Thyroid gland (tissue), 4 donors: ENCODE measurements at regions not wholly inside any gene's neighbourhood (a gene's known extent, or its start where the extent isn't known, plus 50 kb on each side); places are given as distances from the start of the nearest gene placed in this dataset.

ENCODE experiments used
- DNase-seq, 2 donors: peaks; one replicate each; pipeline ENCODE4 v3.0.0-alpha.2; 2019
- H3K27ac ChIP-seq, 3 donors: fragments of 200-600 bp; sonication (generic); 1 replicate in 2 of 3; 2 replicates in 1 of 3; pipeline ENCODE4 v1.5.1; 2016 to 2019; ENCODE audit warnings: mild to moderate bottlenecking in 1 of 3, moderate library complexity in 1 of 3
- H3K27me3 ChIP-seq: fragments of 200-600 bp; sonication (generic); one replicate; pipeline ENCODE4 v1.5.1; 2019
- H3K36me3 ChIP-seq, 2 donors: fragments of 200-600 bp; sonication (generic); one replicate each; pipeline ENCODE4 v1.5.1; 2016 to 2019
- H3K4me1 ChIP-seq, 2 donors: fragments of 200-600 bp; sonication (generic); one replicate each; pipeline ENCODE4 v1.5.1; 2017 to 2019
- H3K4me3 ChIP-seq, 3 donors: fragments of 200-600 bp; sonication (generic); replicated peaks in 1 of 3; 1 replicate in 2 of 3; 2 replicates in 1 of 3; pipeline ENCODE4 v1.5.1; 2016; ENCODE audit warnings: mild to moderate bottlenecking in 1 of 3
- H3K9me3 ChIP-seq: fragments of 200-600 bp; sonication (generic); one replicate; pipeline ENCODE4 v1.5.1; 2017
- POLR2A ChIP-seq, 2 donors: fragments of 450-650 bp; IDR thresholded peaks; one replicate each; pipeline ENCODE4 v1.6.1; 2017; ENCODE audit warnings: antibody characterized with exemption in 2 of 2, mild to moderate bottlenecking in 2 of 2, moderate library complexity in 1 of 2
- WGBS, 2 donors: methylation state at CpG; one replicate each; pipeline ENCODE4 v1.1.5; 2017; 5-methylcytosine and 5-hydroxymethylcytosine counted together
- intact Hi-C: fragments of 100-400 bp; cut with DNase I; formaldehyde crosslinking; loops from one replicate; pipeline ENCODE4 v1.15.1; 2023
- TF ChIP-seq, protein P1 (sequence below), 6 experiments: fragments of 200-600 bp in 3 of 6; fragments of 450-650 bp in 3 of 6; sonication (generic) in 3 of 6; IDR thresholded peaks; one replicate each; pipeline ENCODE4 v1.5.1; 2016 to 2019; ENCODE audit warnings: antibody characterized with exemption in 6 of 6, mild to moderate bottlenecking in 2 of 6, inconsistent platforms in 1 of 6, moderate library complexity in 1 of 6

GRCh38 chr14:34179727-34180126 is 228.9 kb upstream of the EGLN3 start:
- no peak for DNase-seq
- TF ChIP-seq, protein P1, sequence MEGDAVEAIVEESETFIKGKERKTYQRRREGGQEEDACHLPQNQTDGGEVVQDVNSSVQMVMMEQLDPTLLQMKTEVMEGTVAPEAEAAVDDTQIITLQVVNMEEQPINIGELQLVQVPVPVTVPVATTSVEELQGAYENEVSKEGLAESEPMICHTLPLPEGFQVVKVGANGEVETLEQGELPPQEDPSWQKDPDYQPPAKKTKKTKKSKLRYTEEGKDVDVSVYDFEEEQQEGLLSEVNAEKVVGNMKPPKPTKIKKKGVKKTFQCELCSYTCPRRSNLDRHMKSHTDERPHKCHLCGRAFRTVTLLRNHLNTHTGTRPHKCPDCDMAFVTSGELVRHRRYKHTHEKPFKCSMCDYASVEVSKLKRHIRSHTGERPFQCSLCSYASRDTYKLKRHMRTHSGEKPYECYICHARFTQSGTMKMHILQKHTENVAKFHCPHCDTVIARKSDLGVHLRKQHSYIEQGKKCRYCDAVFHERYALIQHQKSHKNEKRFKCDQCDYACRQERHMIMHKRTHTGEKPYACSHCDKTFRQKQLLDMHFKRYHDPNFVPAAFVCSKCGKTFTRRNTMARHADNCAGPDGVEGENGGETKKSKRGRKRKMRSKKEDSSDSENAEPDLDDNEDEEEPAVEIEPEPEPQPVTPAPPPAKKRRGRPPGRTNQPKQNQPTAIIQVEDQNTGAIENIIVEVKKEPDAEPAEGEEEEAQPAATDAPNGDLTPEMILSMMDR (IDR thresholded peaks at IDR 0.05), result no peak
- no peak for TF ChIP-seq POLR2A (IDR thresholded peaks at IDR 0.05)
- Histone ChIP-seq H3K27me3 (no peaks in the 10 kb centered on the region), H3K4me3 (no peak overlapping the region), H3K27ac (no peak overlapping the region), H3K9me3 (no peaks in the 10 kb centered on the region), H3K4me1 (no peaks in the 10 kb centered on the region), H3K36me3 (no peaks in the 10 kb centered on the region)
- WGBS, 2 donors, result 88 to 89% methylated on average over 1 of the region's 1 CpG
- intact Hi-C loops, result no loop called here

DNA sequence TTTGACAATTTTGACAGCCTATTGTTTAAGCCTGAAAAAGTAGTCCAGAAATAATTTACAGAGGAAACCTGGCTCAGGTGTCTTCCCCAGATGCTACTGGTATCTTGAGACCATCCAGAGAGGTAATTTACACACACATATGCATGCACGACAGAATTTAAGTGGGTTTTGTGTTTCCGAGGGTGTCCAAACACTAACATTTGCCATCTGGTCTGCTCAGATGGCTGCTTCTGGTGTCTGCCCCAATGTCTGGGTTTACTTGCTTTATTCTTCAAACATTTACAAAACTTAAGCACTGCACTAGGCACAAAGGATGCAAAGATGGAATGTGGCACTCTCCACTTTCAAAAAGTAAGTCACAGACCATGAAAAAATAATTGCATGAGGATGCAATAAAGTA is 226.6 kb upstream of the EGLN3 start:
- Histone ChIP-seq H3K4me1 (peaks cover 0 to 5% of the 10 kb centered on the region in 2 donors), H3K27ac (no peak overlapping the region), H3K27me3 (no peaks in the 10 kb centered on the region), H3K9me3 (no peaks in the 10 kb centered on the region), H3K36me3 (no peaks in the 10 kb centered on the region), H3K4me3 (no peak overlapping the region)
- DNase-seq, result no peak
- intact Hi-C loops, result no loop called here
- TF ChIP-seq, protein P1 (IDR thresholded peaks at IDR 0.05), result no peak
- TF ChIP-seq POLR2A (IDR thresholded peaks at IDR 0.05), result no peak
- 71 to 73% methylated on average over 2 of the region's 2 CpGs for WGBS, 2 donors

DNA sequence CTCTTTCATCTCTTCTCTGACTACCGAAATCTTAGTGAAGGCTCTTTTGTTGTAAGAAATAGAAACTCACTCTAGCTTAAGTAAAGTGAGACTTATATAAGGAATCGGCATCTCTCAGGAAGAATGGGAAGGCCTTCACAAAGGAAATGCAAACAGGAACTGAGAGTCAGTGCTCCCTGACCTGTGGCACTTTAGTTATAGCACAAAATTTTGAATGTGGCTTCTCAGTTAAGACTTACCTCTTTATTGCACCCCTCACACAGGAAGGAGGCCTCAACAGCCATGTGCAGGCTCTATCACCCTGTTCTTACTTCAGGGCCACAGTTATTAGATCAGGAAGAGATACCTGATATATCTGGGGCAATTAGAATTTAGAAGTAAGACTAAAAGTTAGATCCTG is 224.7 kb upstream of the EGLN3 start:
- WGBS, 2 donors, result 72 to 89% methylated on average over 2 of the region's 2 CpGs
- Histone ChIP-seq H3K9me3 (no peaks in the 10 kb centered on the region), H3K36me3 (no peaks in the 10 kb centered on the region), H3K4me1 (peaks cover 0 to 5% of the 10 kb centered on the region in 2 donors), H3K4me3 (no peak overlapping the region), H3K27me3 (no peaks in the 10 kb centered on the region), H3K27ac (no peak overlapping the region)
- DNase-seq, result no peak
- TF ChIP-seq, protein P1 (IDR thresholded peaks at IDR 0.05), result no peak
- no peak for TF ChIP-seq POLR2A (IDR thresholded peaks at IDR 0.05)
- intact Hi-C loops, result no loop called here

DNA sequence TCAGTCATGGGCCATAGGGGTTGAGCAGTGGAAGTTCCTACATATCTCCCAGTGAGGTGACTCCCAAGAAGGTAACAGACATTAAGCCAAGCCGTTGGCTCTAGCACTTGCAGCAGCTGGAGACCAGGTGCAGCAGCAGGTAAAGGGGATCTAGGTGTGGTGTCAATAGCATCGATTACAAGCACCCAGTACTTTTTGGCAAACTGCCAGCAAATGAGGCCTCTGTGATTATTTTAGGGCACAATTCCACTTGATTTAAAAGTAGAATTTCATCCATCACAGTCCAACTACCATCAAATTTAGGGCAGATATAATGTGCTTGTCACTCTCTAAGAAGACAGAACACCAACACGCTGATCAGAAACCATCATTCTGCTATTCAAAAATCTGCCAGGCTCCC is 224.1 kb upstream of the EGLN3 start:
- TF ChIP-seq, protein P1 (IDR thresholded peaks at IDR 0.05), result no peak
- no peak for TF ChIP-seq POLR2A (IDR thresholded peaks at IDR 0.05)
- 80 to 92% methylated on average over 3 of the region's 3 CpGs for WGBS, 2 donors
- H3K4me3 ChIP-seq, result no peak overlapping the region

GRCh38 chr14:34173916-34174315 is 223.0 kb upstream of the EGLN3 start:
- no peak overlapping the region for H3K27ac ChIP-seq
- WGBS, 2 donors, result 93 to 97% methylated on average over 3 of the region's 3 CpGs
- no peak overlapping the region for H3K4me3 ChIP-seq
- peaks cover 0 to 5% of the 10 kb centered on the region in 2 donors for H3K4me1 ChIP-seq
- no peak for TF ChIP-seq POLR2A (IDR thresholded peaks at IDR 0.05)
- TF ChIP-seq, protein P1 (IDR thresholded peaks at IDR 0.05), result no peak
- DNase-seq, result no peak
- intact Hi-C loops, result no loop called here
- H3K36me3 ChIP-seq, result no peaks in the 10 kb centered on the region
- no peaks in the 10 kb centered on the region for H3K27me3 ChIP-seq
- no peaks in the 10 kb centered on the region for H3K9me3 ChIP-seq

More for the DNA sequence above, 224.1 kb upstream of the EGLN3 start:
- H3K4me1 ChIP-seq, result peaks cover 0 to 5% of the 10 kb centered on the region in 2 donors
- H3K36me3 ChIP-seq, result no peaks in the 10 kb centered on the region
- H3K27me3 ChIP-seq, result no peaks in the 10 kb centered on the region
- no peak overlapping the region for H3K27ac ChIP-seq
- H3K9me3 ChIP-seq, result no peaks in the 10 kb centered on the region
- no peak for DNase-seq
- intact Hi-C loops, result no loop called here
